ENCODE measurements at regions not wholly inside any gene's neighbourhood (a gene's known extent, or its start where the extent isn't known, plus 50 kb on each side); places are given as distances from the start of the nearest gene placed in this dataset.

DNA sequence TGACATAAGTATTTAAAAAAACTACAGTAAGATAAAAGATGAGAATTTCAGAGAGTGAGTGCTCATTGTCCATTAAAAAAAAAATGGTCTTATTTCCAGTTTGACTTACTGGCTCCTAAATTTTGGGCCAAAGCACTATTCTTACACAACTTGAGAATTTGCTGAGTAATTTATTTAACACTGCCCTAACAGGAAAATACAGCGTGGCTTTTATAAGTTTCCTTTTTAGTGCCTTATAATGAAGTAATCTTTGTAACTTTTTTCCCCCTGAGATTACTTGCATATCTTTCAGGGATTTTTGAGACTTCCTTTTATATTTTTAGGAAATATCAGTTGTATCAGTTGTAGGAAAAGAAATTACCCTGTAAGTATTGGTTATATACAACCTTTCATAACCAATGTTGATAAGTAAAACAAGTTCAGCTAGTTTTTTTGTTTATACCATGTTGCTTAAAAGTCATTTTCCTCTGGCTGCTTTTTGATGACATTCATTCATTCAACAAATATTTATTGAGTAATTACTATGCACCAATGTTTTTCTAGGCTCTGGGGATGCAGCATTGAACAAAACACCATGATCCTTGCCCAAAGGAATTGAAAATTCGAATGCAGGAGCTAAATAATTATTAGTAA, 106.4 kb upstream of the SGK1 start:
- Histone ChIP-seq H3K36me3 (ENCODE audit: insufficient read depth, low read length) (no peaks in the 10 kb centered on the region), H3K4me2 (ENCODE audit: low read depth, low read length, poor library complexity, severe bottlenecking) (no peak overlapping the region), H3K9me2 (replicated peaks; ENCODE audit: low read depth, low read length) (no peaks in the 10 kb centered on the region), H3K4me3 (ENCODE audit: low read length, poor library complexity, severe bottlenecking) (no peak overlapping the region), H2AFZ (ENCODE audit: low read length) (no peak overlapping the region), H4K20me1 (ENCODE audit: insufficient read depth, low read length, poor library complexity, severe bottlenecking) (no peaks in the 10 kb centered on the region), H3K27me3 (ENCODE audit: insufficient read depth, low read length, poor library complexity, severe bottlenecking) (no peaks in the 10 kb centered on the region), H3K79me2 (ENCODE audit: insufficient read depth, low read length) (no peaks in the 10 kb centered on the region), H3F3A (ENCODE audit: low read depth) (no peaks in the 10 kb centered on the region), H3K4me1 (ENCODE audit: insufficient read depth, low read length, poor library complexity, severe bottlenecking) (peaks cover 5% of the 10 kb centered on the region), H3K9ac (ENCODE audit: low read depth, low read length, poor library complexity, severe bottlenecking) (no peak overlapping the region), H3K9me3 (ENCODE audit: insufficient read depth, low read depth, low read length) (no peaks in the 10 kb centered on the region)
- TF ChIP-seq, protein P1, sequence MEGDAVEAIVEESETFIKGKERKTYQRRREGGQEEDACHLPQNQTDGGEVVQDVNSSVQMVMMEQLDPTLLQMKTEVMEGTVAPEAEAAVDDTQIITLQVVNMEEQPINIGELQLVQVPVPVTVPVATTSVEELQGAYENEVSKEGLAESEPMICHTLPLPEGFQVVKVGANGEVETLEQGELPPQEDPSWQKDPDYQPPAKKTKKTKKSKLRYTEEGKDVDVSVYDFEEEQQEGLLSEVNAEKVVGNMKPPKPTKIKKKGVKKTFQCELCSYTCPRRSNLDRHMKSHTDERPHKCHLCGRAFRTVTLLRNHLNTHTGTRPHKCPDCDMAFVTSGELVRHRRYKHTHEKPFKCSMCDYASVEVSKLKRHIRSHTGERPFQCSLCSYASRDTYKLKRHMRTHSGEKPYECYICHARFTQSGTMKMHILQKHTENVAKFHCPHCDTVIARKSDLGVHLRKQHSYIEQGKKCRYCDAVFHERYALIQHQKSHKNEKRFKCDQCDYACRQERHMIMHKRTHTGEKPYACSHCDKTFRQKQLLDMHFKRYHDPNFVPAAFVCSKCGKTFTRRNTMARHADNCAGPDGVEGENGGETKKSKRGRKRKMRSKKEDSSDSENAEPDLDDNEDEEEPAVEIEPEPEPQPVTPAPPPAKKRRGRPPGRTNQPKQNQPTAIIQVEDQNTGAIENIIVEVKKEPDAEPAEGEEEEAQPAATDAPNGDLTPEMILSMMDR (conservative IDR thresholded peaks at IDR 0.05; ENCODE audit: low read length): no peak
- no peak for TF ChIP-seq EZH2phosphoT487 (IDR thresholded peaks at IDR 0.05; ENCODE audit: borderline replicate concordance)

DNA sequence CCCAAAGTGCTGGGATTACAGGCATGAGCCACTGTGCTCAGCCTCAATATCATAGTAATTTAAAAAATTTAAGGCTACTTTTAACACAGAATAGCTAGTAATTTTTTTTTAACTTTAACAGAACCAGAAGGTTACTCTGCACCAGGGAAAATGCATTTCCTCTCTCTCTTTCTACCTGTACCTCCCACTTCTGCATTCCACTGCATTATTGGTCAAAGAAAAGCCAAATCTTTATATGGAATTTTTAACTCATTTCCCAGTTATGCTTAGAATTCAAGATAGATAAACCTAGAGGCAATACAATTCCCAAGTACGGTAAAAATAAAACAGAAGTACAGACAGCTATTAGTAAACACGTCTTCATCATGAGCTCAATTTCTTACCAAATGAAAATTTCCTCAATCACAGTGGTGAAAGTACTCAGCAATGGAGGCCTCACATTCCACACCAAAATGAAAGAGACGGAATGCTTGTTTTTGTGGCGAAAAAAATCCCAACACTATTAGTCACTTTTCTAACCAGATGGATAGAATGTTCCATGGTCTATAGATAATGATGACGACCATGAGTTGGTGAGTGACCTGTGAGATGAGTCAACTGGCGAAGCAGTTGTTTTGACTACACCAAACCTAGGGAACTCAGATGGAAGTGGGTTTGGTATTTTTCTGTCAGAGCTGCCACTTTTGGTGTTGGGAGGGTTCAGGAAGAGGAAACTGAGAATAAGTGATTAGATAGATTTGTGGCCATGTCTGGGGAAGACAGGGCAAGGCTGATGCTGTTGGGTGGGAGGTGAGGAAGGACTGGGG, 104.7 kb upstream of the SGK1 start:
- H3K36me3 ChIP-seq (ENCODE audit: insufficient read depth, low read length): no peaks in the 10 kb centered on the region
- no peak overlapping the region for H3K4me3 ChIP-seq (ENCODE audit: low read length, poor library complexity, severe bottlenecking)
- no peaks in the 10 kb centered on the region for H3K9me2 ChIP-seq (replicated peaks; ENCODE audit: low read depth, low read length)
- H3K79me2 ChIP-seq (ENCODE audit: insufficient read depth, low read length): no peaks in the 10 kb centered on the region
- H3K4me2 ChIP-seq (ENCODE audit: low read depth, low read length, poor library complexity, severe bottlenecking): no peak overlapping the region
- no peak for TF ChIP-seq EZH2phosphoT487 (IDR thresholded peaks at IDR 0.05; ENCODE audit: borderline replicate concordance)
- TF ChIP-seq, protein P1 (conservative IDR thresholded peaks at IDR 0.05; ENCODE audit: low read length): no peak
- H3K9ac ChIP-seq (ENCODE audit: low read depth, low read length, poor library complexity, severe bottlenecking): no peak overlapping the region
- H3K27me3 ChIP-seq (ENCODE audit: insufficient read depth, low read length, poor library complexity, severe bottlenecking): no peaks in the 10 kb centered on the region
- H3K4me1 ChIP-seq (ENCODE audit: insufficient read depth, low read length, poor library complexity, severe bottlenecking): peaks cover 5% of the 10 kb centered on the region
- no peaks in the 10 kb centered on the region for H3F3A ChIP-seq (ENCODE audit: low read depth)
- no peaks in the 10 kb centered on the region for H3K9me3 ChIP-seq (ENCODE audit: insufficient read depth, low read depth, low read length)
- H4K20me1 ChIP-seq (ENCODE audit: insufficient read depth, low read length, poor library complexity, severe bottlenecking): no peaks in the 10 kb centered on the region
- H2AFZ ChIP-seq (ENCODE audit: low read length): no peak overlapping the region

DNA sequence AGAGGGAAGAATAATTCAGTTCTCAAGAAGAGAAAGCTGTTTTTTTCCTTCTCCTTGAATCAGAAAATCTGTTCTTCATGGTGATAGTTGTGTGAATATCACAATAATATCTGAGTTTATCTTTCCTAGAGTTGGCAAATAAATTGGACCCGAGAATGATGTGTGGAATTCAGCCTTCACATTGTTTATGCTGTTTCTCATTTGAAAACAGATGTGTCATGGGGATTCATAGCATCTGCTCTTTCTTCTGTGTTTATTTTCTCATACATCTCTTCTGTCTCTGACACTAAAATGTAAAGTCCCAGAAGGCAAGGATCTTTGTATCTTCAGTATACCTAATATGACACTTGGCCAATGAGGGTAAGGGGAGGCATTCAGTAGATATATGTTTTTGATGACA, 103.6 kb upstream of the SGK1 start:
- TF ChIP-seq EZH2phosphoT487 (IDR thresholded peaks at IDR 0.05; ENCODE audit: borderline replicate concordance): no peak
- TF ChIP-seq, protein P1 (conservative IDR thresholded peaks at IDR 0.05; ENCODE audit: low read length): no peak
- Histone ChIP-seq H3K79me2 (ENCODE audit: insufficient read depth, low read length) (no peaks in the 10 kb centered on the region), H4K20me1 (ENCODE audit: insufficient read depth, low read length, poor library complexity, severe bottlenecking) (no peaks in the 10 kb centered on the region), H3K4me1 (ENCODE audit: insufficient read depth, low read length, poor library complexity, severe bottlenecking) (peaks cover 5% of the 10 kb centered on the region), H3K27me3 (ENCODE audit: insufficient read depth, low read length, poor library complexity, severe bottlenecking) (no peaks in the 10 kb centered on the region), H3K9me2 (replicated peaks; ENCODE audit: low read depth, low read length) (no peaks in the 10 kb centered on the region), H3K9me3 (ENCODE audit: insufficient read depth, low read depth, low read length) (no peaks in the 10 kb centered on the region), H3K4me3 (ENCODE audit: low read length, poor library complexity, severe bottlenecking) (no peak overlapping the region), H3K36me3 (ENCODE audit: insufficient read depth, low read length) (no peaks in the 10 kb centered on the region), H2AFZ (ENCODE audit: low read length) (no peak overlapping the region), H3K9ac (ENCODE audit: low read depth, low read length, poor library complexity, severe bottlenecking) (no peak overlapping the region), H3K4me2 (ENCODE audit: low read depth, low read length, poor library complexity, severe bottlenecking) (no peak overlapping the region), H3F3A (ENCODE audit: low read depth) (no peaks in the 10 kb centered on the region)

Data from Loucy (cell line).